Thoracic aorta (tissue), 2 donors: ENCODE measurements at regions not wholly inside any gene's neighbourhood (a gene's known extent, or its start where the extent isn't known, plus 50 kb on each side); places are given as distances from the start of the nearest gene placed in this dataset.

Experiments
- ATAC-seq: fragments of 150-250 bp; one replicate; pipeline ENCODE4 v1.8.0; 2017; ENCODE audit warnings: low read depth; ENCODE audit not compliant: insufficient number of reproducible peaks, low FRiP score
- DNase-seq: peaks from one replicate; pipeline ENCODE4 v3.0.0-alpha.2; 2020; ENCODE audit warnings: low spot score
- H3K27ac ChIP-seq, 2 donors: fragments of 200-600 bp; sonication (generic); 1 replicate in 1 of 2; 2 replicates in 1 of 2; pipeline ENCODE4 v1.5.1; 2016; ENCODE audit warnings: mild to moderate bottlenecking in 2 of 2, moderate library complexity in 2 of 2
- H3K27me3 ChIP-seq: fragments of 200-600 bp; sonication (generic); replicated peaks from 2 replicates; pipeline ENCODE4 v1.6.0; 2016; ENCODE audit warnings: mild to moderate bottlenecking; ENCODE audit not compliant: insufficient read depth
- H3K36me3 ChIP-seq: fragments of 200-600 bp; sonication (generic); one replicate; pipeline ENCODE4 v1.5.1; 2016
- H3K4me1 ChIP-seq, 2 donors: fragments of 200-600 bp; sonication (generic); 1 replicate in 1 of 2; 2 replicates in 1 of 2; pipeline versions ENCODE4 v1.5.1 to v1.6.0; 2016; ENCODE audit warnings: low read depth in 2 of 2, mild to moderate bottlenecking in 1 of 2; ENCODE audit not compliant: control insufficient read depth in 1 of 2
- H3K4me3 ChIP-seq: fragments of 200-600 bp; sonication (generic); 2 replicates; pipeline ENCODE4 v1.5.1; 2016; ENCODE audit warnings: mild to moderate bottlenecking
- H3K9me3 ChIP-seq: fragments of 200-600 bp; sonication (generic); 2 replicates; pipeline ENCODE4 v1.5.1; 2016
- TF ChIP-seq, protein P1 (sequence below): fragments of 200-600 bp; sonication (generic); IDR thresholded peaks from one replicate; pipeline ENCODE4 v1.5.1; 2019; ENCODE audit warnings: antibody characterized with exemption

DNA sequence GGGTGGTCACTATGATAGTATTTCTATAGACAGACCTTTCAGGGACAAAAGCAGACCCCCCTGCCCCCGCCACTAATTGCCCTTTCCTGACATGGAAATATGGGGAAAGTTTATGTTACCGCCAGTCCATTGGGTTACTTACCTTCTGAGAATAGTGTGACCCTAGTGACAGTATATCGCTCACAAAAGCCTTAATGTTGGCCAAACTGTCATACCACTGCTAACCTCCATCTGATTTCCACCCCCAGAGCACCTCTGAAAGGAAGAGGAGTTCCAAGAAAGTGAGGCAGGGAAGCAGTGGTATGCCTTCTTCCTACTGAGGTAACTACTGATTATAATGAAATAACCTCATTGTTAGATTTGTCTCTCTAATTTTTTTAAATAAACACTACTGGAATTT is 67.5 kb upstream of the CCDC91 start:
- H3K27me3 ChIP-seq = no peaks in the 10 kb centered on the region
- no peaks in the 10 kb centered on the region for H3K9me3 ChIP-seq
- no peak for DNase-seq
- no peaks in the 10 kb centered on the region for H3K36me3 ChIP-seq
- no peak for ATAC-seq
- no peak overlapping the region for H3K4me3 ChIP-seq
- TF ChIP-seq, protein P1, sequence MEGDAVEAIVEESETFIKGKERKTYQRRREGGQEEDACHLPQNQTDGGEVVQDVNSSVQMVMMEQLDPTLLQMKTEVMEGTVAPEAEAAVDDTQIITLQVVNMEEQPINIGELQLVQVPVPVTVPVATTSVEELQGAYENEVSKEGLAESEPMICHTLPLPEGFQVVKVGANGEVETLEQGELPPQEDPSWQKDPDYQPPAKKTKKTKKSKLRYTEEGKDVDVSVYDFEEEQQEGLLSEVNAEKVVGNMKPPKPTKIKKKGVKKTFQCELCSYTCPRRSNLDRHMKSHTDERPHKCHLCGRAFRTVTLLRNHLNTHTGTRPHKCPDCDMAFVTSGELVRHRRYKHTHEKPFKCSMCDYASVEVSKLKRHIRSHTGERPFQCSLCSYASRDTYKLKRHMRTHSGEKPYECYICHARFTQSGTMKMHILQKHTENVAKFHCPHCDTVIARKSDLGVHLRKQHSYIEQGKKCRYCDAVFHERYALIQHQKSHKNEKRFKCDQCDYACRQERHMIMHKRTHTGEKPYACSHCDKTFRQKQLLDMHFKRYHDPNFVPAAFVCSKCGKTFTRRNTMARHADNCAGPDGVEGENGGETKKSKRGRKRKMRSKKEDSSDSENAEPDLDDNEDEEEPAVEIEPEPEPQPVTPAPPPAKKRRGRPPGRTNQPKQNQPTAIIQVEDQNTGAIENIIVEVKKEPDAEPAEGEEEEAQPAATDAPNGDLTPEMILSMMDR = no peak
- H3K27ac ChIP-seq = no peak overlapping the region
- peaks cover 0 to 20% of the 10 kb centered on the region in 2 donors for H3K4me1 ChIP-seq

DNA sequence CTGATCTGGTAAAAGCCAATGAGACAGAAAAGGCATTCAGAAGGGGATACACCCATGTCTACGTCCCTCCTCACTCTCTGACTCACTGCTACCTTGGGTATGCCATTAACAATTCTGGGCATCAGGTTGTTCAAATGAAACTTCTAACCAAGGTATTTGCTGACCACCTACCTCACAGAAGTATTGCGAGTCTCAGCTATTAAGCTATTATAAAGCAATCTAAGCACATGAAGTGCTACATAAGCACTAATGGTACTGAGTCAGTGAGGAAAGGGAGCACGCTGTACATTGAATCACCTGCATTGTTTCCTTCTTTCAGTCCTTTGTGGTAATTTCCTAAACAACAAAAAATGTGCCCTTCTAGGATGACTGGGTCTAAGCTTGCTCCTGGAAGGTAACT is 62.8 kb upstream of the CCDC91 start:
- no peaks in the 10 kb centered on the region for H3K9me3 ChIP-seq

DNA sequence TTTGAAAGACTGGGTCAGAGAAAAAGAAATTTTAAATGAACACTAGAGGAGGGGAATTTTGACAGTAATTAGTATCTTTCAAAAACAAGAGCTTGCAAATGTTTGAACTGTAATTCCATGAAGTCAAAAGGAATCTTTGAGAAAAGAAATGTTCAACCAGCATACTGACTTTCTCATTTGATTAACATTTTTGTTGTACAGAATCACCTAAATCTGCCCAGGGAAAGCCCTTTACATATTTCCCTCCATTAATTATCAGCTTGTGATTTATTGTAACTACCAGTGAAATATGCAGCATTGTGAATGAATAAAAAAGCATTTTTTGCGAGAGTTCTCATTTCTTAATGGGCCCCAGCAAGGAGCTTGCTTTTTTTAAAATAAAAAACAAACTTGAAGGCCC is 61.2 kb upstream of the CCDC91 start:
- H3K4me3 ChIP-seq = no peak overlapping the region
- H3K36me3 ChIP-seq = no peaks in the 10 kb centered on the region
- H3K9me3 ChIP-seq = no peaks in the 10 kb centered on the region
- DNase-seq = no peak
- no peak for ATAC-seq
- H3K27me3 ChIP-seq = no peaks in the 10 kb centered on the region
- TF ChIP-seq, protein P1 = no peak
- H3K27ac ChIP-seq = no peak overlapping the region
- peaks cover 12 to 35% of the 10 kb centered on the region in 2 donors for H3K4me1 ChIP-seq

More for the DNA sequence above, 62.8 kb upstream of the CCDC91 start:
- no peak for DNase-seq
- peaks cover 12 to 40% of the 10 kb centered on the region in 2 donors for H3K4me1 ChIP-seq
- no peaks in the 10 kb centered on the region for H3K27me3 ChIP-seq
- TF ChIP-seq, protein P1 = no peak
- no peak for ATAC-seq
- H3K27ac ChIP-seq = no peak overlapping the region
- H3K36me3 ChIP-seq = no peaks in the 10 kb centered on the region
- H3K4me3 ChIP-seq = no peak overlapping the region

DNA sequence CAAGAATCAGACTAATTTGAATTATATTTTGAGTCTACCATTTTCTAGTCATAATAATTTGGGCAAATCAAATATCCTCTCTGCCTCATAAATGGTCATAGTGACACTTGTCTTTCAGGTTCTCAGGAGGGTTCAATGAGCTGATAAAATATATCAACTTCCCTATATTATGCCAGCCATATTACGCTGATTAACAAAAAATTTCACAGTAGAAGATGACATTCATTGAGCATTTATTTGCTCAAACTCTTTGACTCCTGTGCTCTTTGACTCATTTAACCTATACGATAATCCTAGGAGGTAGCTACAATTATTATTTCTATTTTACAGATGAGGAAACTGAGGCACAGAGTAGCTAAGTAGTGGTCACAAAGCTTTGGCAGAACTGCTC is 60.0 kb upstream of the CCDC91 start:
- no peak for DNase-seq
- peak overlapping the region; percentile 65 to 80 for H3K27ac ChIP-seq

DNA sequence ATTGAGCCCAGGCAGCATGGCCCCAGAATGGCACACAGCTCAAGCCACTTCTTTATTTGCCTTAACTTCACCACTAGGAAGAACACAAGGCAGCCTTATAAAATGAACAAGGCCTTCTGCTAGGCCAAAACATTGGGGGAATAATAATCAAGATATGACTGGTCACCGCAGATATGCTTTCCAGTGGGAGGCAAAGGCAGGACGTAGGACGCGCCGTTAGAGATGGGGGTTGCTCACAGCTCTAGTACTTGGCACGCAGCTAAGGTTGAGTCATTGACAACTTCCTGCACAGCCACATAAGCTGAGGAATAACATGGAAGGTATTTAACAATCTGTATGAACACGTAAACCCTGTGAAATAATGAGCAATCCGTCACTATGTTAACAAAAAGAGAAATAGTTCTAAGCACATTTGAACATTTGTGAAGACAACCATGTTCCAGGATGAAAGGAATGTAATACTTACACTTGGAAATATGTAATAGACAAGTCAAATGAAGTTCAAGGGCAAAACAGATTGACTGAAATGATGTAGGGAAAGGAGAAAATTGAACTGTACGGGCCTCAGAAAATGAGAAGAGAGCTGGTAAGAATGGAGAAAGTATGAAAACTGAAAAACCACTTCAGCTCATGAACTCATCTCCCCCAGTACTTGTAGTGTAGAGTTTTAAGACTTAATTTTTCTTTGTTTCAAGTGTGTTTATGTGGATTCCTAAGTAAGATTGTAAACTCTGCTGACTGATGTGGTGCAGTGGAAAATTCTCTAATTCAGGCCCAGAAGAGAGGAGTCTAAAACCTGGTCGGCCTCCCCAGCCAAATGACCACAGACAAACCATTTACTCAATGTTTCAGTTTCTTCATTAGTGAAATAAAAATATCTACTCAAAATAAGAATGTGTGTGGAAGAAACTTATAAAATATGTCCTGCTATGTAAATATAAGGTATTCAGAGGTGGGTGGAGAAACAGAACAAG is 59.3 kb upstream of the CCDC91 start:
- Histone ChIP-seq H3K27me3 (no peaks in the 10 kb centered on the region), H3K9me3 (no peaks in the 10 kb centered on the region), H3K27ac (peak overlapping the region; percentile 65 to 80), H3K4me3 (peak overlapping the region; percentile 34), H3K4me1 (peaks cover 12 to 22% of the 10 kb centered on the region in 2 donors), H3K36me3 (no peaks in the 10 kb centered on the region)
- DNase-seq (peak; percentile 53), ATAC-seq (peak; percentile 79)
- TF ChIP-seq, protein P1 = no peak

More for the DNA sequence above, 60.0 kb upstream of the CCDC91 start:
- TF ChIP-seq, protein P1 = no peak
- Histone ChIP-seq H3K4me1 (peaks cover 12 to 26% of the 10 kb centered on the region in 2 donors), H3K27me3 (no peaks in the 10 kb centered on the region), H3K4me3 (peak overlapping the region; percentile 34), H3K9me3 (no peaks in the 10 kb centered on the region), H3K36me3 (no peaks in the 10 kb centered on the region)
- ATAC-seq = no peak
